H9 (cell line): ENCODE measurements at regions not wholly inside any gene's neighbourhood (a gene's known extent, or its start where the extent isn't known, plus 50 kb on each side); places are given as distances from the start of the nearest gene placed in this dataset.

Experiments used
- DNase-seq: peaks from one replicate; pipeline ENCODE4 v3.0.0-alpha.2; 2017
- H2AFZ ChIP-seq: one replicate; pipeline ENCODE4 v1.6.1; 2013; ENCODE audit warnings: mild to moderate bottlenecking, low read length, control low read depth, moderate library complexity
- H2AK5ac ChIP-seq: 2 replicates; pipeline ENCODE4 v1.6.1; 2013; ENCODE audit warnings: low read length, control low read depth, mixed read lengths; ENCODE audit not compliant: insufficient read length
- H2BK120ac ChIP-seq: one replicate; pipeline ENCODE4 v1.6.1; 2013; ENCODE audit warnings: low read depth, mild to moderate bottlenecking, low read length, control low read depth, inconsistent platforms; ENCODE audit not compliant: poor library complexity, severe bottlenecking
- H2BK12ac ChIP-seq: 2 replicates; pipeline ENCODE4 v1.6.1; 2013; ENCODE audit warnings: low read length, control low read depth, mixed read lengths, low read depth; ENCODE audit not compliant: insufficient read length
- H2BK15ac ChIP-seq: 2 replicates; pipeline ENCODE4 v1.6.1; 2013; ENCODE audit warnings: low read depth, low read length, control low read depth
- H2BK20ac ChIP-seq: one replicate; pipeline ENCODE4 v1.6.1; 2013; ENCODE audit warnings: low read depth, mild to moderate bottlenecking, low read length, control low read depth, inconsistent platforms; ENCODE audit not compliant: poor library complexity, severe bottlenecking
- H2BK5ac ChIP-seq: 2 replicates; pipeline ENCODE4 v1.6.1; 2013; ENCODE audit warnings: low read length, control low read depth, mixed read lengths; ENCODE audit not compliant: insufficient read length
- H3K14ac ChIP-seq: 2 replicates; pipeline ENCODE4 v1.6.1; 2013; ENCODE audit warnings: low read length, control low read depth; ENCODE audit not compliant: insufficient read depth
- H3K18ac ChIP-seq: 2 replicates; pipeline ENCODE4 v1.6.1; 2013; ENCODE audit warnings: low read depth, mild to moderate bottlenecking, mixed read lengths, low read length, control low read depth; ENCODE audit not compliant: insufficient read length
- H3K23ac ChIP-seq: 2 replicates; pipeline ENCODE4 v1.6.1; 2013; ENCODE audit warnings: low read length, control low read depth, mixed read lengths, low read depth; ENCODE audit not compliant: insufficient read length
- H3K23me2 ChIP-seq: 2 replicates; pipeline ENCODE4 v1.6.1; 2013; ENCODE audit warnings: low read depth, mild to moderate bottlenecking, mixed read lengths, low read length, control low read depth; ENCODE audit not compliant: insufficient read length, poor library complexity, severe bottlenecking
- H3K27ac ChIP-seq: 2 replicates; pipeline ENCODE4 v1.5.1; 2013; ENCODE audit warnings: low read length, control low read depth, mixed read lengths, low read depth; ENCODE audit not compliant: insufficient read length
- H3K27me3 ChIP-seq: 2 replicates; pipeline ENCODE4 v1.6.1; 2013; ENCODE audit warnings: low read length, control low read depth, inconsistent platforms; ENCODE audit not compliant: insufficient read depth
- H3K4ac ChIP-seq: 2 replicates; pipeline ENCODE4 v1.6.1; 2013; ENCODE audit warnings: low read depth, mild to moderate bottlenecking, control low read depth, inconsistent platforms, low read length, moderate library complexity
- H3K4me1 ChIP-seq: 2 replicates; pipeline ENCODE4 v1.6.1; 2013; ENCODE audit warnings: low read length, control low read depth, inconsistent platforms; ENCODE audit not compliant: insufficient read depth
- H3K4me2 ChIP-seq: 2 replicates; pipeline ENCODE4 v1.6.1; 2013; ENCODE audit warnings: low read length, control low read depth, mixed read lengths; ENCODE audit not compliant: insufficient read length, insufficient read depth
- H3K56ac ChIP-seq: 2 replicates; pipeline ENCODE4 v1.6.1; 2013; ENCODE audit warnings: low read depth, mild to moderate bottlenecking, mixed read lengths, low read length, control low read depth; ENCODE audit not compliant: insufficient read length
- H3K79me1 ChIP-seq: 2 replicates; pipeline ENCODE4 v1.6.1; 2013; ENCODE audit warnings: low read depth, mild to moderate bottlenecking, moderate library complexity, low read length, control low read depth, inconsistent platforms; ENCODE audit not compliant: insufficient read depth, poor library complexity, severe bottlenecking
- H3K79me2 ChIP-seq: 2 replicates; pipeline ENCODE4 v1.6.1; 2013; ENCODE audit warnings: low read length, control low read depth, inconsistent platforms; ENCODE audit not compliant: insufficient read depth
- H3K9ac ChIP-seq: 2 replicates; pipeline ENCODE4 v1.6.1; 2013; ENCODE audit warnings: low read length, control low read depth, mixed read lengths; ENCODE audit not compliant: insufficient read length; ENCODE audit errors: extremely low read depth
- H3K9me3 ChIP-seq: one replicate; pipeline ENCODE4 v1.6.1; 2013; ENCODE audit warnings: low read depth, low read length, inconsistent platforms; ENCODE audit not compliant: control insufficient read depth
- H3T11ph ChIP-seq: one replicate; pipeline ENCODE4 v1.6.1; 2013; ENCODE audit warnings: mild to moderate bottlenecking, low read length, control low read depth, inconsistent platforms
- H4K20me1 ChIP-seq: one replicate; pipeline ENCODE4 v1.6.1; 2013; ENCODE audit not compliant: control insufficient read depth, insufficient read length, insufficient read depth
- H4K5ac ChIP-seq: 2 replicates; pipeline ENCODE4 v1.6.1; 2013; ENCODE audit warnings: low read depth, mild to moderate bottlenecking, mixed read lengths, low read length, control low read depth; ENCODE audit not compliant: insufficient read length
- H4K8ac ChIP-seq: replicated peaks from 2 replicates; pipeline ENCODE4 v1.6.1; 2013; ENCODE audit warnings: low read length, control low read depth, mixed read lengths, low read depth; ENCODE audit not compliant: insufficient read length
- H4K91ac ChIP-seq: 2 replicates; pipeline ENCODE4 v1.6.1; 2013; ENCODE audit warnings: low read depth, mild to moderate bottlenecking, moderate library complexity, mixed read lengths, low read length, control low read depth; ENCODE audit not compliant: insufficient read length
- H3K27ac Mint-ChIP-seq, 3 experiments: 2 replicates in 2 of 3; 3 replicates in 1 of 3; pipeline ENCODE4 v1.8.0; 2020 to 2021; ENCODE audit warnings: mixed read lengths in 3 of 3, mild to moderate bottlenecking in 1 of 3, moderate library complexity in 1 of 3
- H3K27me3 Mint-ChIP-seq: 2 replicates; pipeline ENCODE4 v1.8.0; 2021; ENCODE audit warnings: low read depth, mild to moderate bottlenecking, moderate library complexity, mixed read lengths
- H3K36me3 Mint-ChIP-seq, 3 experiments: 2 replicates in 2 of 3; 3 replicates in 1 of 3; pipeline ENCODE4 v1.8.0; 2020 to 2021; ENCODE audit warnings: low read depth in 3 of 3, mixed read lengths in 3 of 3; ENCODE audit not compliant: insufficient read depth in 1 of 3
- H3K4me1 Mint-ChIP-seq, 2 experiments: 2 replicates each; pipeline ENCODE4 v1.8.0; 2020; ENCODE audit warnings: mixed read lengths in 2 of 2
- H3K4me3 Mint-ChIP-seq, 2 experiments: 2 replicates in 1 of 2; 3 replicates in 1 of 2; pipeline ENCODE4 v1.8.0; 2020 to 2021; ENCODE audit warnings: mild to moderate bottlenecking in 2 of 2, mixed read lengths in 2 of 2, moderate library complexity in 1 of 2
- H3K9me3 Mint-ChIP-seq, 2 experiments: 2 replicates in 1 of 2; 3 replicates in 1 of 2; pipeline ENCODE4 v1.8.0; 2020; ENCODE audit warnings: mild to moderate bottlenecking in 2 of 2, mixed read lengths in 2 of 2, moderate library complexity in 1 of 2
- WGBS: extraction: QIAGEN DNeasy Blood & Tissue Kit; methylation state at CpG from one replicate; pipeline ENCODE4 v1.1.7; 2013; ENCODE audit warnings: missing lambda C conversion rate, low lambda C conversion rate, mixed read lengths; ENCODE audit not compliant: insufficient read length; ENCODE audit errors: extremely low coverage; 5-methylcytosine and 5-hydroxymethylcytosine counted together
- TF ChIP-seq, protein P1 (sequence below): fragments of 200-600 bp; sonication (generic); conservative IDR thresholded peaks from 3 replicates; pipeline ENCODE4 v1.8.0; 2021; ENCODE audit warnings: antibody characterized with exemption, mild to moderate bottlenecking

DNA sequence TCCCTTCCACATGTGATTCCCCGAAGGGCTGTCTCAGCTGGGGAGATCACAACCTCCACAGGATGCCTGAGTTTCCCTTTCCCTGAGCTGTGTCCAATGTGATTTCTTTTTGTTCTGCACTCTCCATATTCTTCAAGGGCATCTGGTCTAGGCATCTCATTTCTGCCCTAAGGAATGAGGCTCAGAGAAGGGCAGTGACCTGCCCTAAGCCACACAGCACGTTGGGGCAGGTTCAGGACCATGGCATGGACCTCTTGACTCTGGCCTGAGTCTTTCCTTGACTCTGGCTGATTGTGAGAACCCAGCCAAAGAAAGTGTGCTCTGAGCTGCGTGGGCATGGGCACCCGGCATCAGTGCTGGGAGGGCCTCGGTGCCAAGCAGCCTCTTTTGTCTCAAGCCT lies 590.3 kb downstream of the PTPRU start:
- Mint-ChIP-seq H3K9me3 (no peaks in the 10 kb centered on the region), H3K27ac (no peak overlapping the region), H3K27me3 (peaks cover 4% of the 10 kb centered on the region), H3K4me3 (no peak overlapping the region), H3K36me3 (no peaks in the 10 kb centered on the region), H3K4me1 (peaks cover 2 to 8% of the 10 kb centered on the region in 2 experiments)
- Histone ChIP-seq H3K27ac (no peak overlapping the region), H3K18ac (no peak overlapping the region), H3K23me2 (no peaks in the 10 kb centered on the region), H3K56ac (no peak overlapping the region), H3K9ac (no peak overlapping the region), H3K4me1 (peaks cover 3% of the 10 kb centered on the region; the same call in 1 of the 2 replicates), H2BK15ac (no peak overlapping the region), H4K8ac (no peak overlapping the region), H2BK5ac (no peak overlapping the region), H4K20me1 (no peaks in the 10 kb centered on the region), H3K4ac (no peak overlapping the region), H4K5ac (no peak overlapping the region), H3K79me1 (no peaks in the 10 kb centered on the region), H3K4me2 (no peak overlapping the region), H3K27me3 (no peaks in the 10 kb centered on the region), H2AK5ac (no peak overlapping the region), H3K23ac (no peak overlapping the region), H3T11ph (no peak overlapping the region), H3K79me2 (no peaks in the 10 kb centered on the region), H4K91ac (no peak overlapping the region), H3K9me3 (no peaks in the 10 kb centered on the region), H2BK12ac (no peak overlapping the region), H3K14ac (no peak overlapping the region), H2BK120ac (no peak overlapping the region), H2AFZ (no peak overlapping the region), H2BK20ac (no peak overlapping the region)
- TF ChIP-seq, protein P1, sequence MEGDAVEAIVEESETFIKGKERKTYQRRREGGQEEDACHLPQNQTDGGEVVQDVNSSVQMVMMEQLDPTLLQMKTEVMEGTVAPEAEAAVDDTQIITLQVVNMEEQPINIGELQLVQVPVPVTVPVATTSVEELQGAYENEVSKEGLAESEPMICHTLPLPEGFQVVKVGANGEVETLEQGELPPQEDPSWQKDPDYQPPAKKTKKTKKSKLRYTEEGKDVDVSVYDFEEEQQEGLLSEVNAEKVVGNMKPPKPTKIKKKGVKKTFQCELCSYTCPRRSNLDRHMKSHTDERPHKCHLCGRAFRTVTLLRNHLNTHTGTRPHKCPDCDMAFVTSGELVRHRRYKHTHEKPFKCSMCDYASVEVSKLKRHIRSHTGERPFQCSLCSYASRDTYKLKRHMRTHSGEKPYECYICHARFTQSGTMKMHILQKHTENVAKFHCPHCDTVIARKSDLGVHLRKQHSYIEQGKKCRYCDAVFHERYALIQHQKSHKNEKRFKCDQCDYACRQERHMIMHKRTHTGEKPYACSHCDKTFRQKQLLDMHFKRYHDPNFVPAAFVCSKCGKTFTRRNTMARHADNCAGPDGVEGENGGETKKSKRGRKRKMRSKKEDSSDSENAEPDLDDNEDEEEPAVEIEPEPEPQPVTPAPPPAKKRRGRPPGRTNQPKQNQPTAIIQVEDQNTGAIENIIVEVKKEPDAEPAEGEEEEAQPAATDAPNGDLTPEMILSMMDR = no peak
- WGBS = no CpG with 5 or more reads among the region's 5 CpGs
- no peak for DNase-seq
